Ovary (tissue), 3 donors: ENCODE measurements at regions not wholly inside any gene's neighbourhood (a gene's known extent, or its start where the extent isn't known, plus 50 kb on each side); places are given as distances from the start of the nearest gene placed in this dataset.
"Not testable (repeated sequence)": the region's sequence is repeated elsewhere in the genome, so short reads cannot be mapped to it uniquely, and the experiment has no call there.

Experiments
- POLR2A ChIP-seq: fragments of 450-650 bp; IDR thresholded peaks from one replicate; pipeline ENCODE4 v1.6.1; 2017; ENCODE audit warnings: antibody characterized with exemption, mild to moderate bottlenecking, moderate library complexity
- TF ChIP-seq, protein P1 (sequence below), 3 donors: fragments of 450-650 bp in 2 of 3; fragments of 200-600 bp in 1 of 3; IDR thresholded peaks; one replicate each; pipeline versions ENCODE4 v1.5.1 to v1.8.0; 2016 to 2022; ENCODE audit warnings: antibody characterized with exemption in 3 of 3, mild to moderate bottlenecking in 1 of 3
- donor health status: DM: no; HTN: no; CAD: no.

DNA sequence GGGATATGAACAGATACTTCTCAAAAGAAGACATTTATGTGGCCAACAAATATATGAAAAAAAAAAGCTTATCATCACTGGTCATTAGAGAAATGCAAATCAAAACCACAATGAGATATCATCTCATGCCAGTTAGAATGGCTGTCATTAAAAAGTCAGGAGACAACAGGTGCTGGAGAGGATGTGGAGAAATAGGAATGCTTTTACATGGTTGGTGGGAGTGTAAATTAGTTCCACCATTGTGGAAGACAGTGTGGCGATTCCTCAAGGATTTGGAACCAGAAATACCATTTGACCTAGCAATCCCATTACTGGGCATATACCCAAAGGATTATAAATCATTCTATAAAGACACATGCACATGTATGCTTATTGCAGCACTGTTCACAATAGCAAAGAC lies 408.5 kb downstream of the RAP2B start:
- not testable (repeated sequence) for TF ChIP-seq POLR2A
- TF ChIP-seq, protein P1, sequence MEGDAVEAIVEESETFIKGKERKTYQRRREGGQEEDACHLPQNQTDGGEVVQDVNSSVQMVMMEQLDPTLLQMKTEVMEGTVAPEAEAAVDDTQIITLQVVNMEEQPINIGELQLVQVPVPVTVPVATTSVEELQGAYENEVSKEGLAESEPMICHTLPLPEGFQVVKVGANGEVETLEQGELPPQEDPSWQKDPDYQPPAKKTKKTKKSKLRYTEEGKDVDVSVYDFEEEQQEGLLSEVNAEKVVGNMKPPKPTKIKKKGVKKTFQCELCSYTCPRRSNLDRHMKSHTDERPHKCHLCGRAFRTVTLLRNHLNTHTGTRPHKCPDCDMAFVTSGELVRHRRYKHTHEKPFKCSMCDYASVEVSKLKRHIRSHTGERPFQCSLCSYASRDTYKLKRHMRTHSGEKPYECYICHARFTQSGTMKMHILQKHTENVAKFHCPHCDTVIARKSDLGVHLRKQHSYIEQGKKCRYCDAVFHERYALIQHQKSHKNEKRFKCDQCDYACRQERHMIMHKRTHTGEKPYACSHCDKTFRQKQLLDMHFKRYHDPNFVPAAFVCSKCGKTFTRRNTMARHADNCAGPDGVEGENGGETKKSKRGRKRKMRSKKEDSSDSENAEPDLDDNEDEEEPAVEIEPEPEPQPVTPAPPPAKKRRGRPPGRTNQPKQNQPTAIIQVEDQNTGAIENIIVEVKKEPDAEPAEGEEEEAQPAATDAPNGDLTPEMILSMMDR (IDR thresholded peaks at IDR 0.05): not testable (repeated sequence)
